ENCODE measurements at regions not wholly inside any gene's neighbourhood (a gene's known extent, or its start where the extent isn't known, plus 50 kb on each side); places are given as distances from the start of the nearest gene placed in this dataset.

- no peak for TF ChIP-seq SRF (IDR thresholded peaks at IDR 0.05; ENCODE audit: low read depth in 2 of 2, low read length in 2 of 2)
Observed at GRCh38 chr4:177706916-177707315, 264.7 kb upstream of the AGA start (continued).

- ChIA-PET POLR2A (interaction anchor here (0.8 kb wide), 1 partner anchor 9 kb away, joined by 3 read pairs; no protein-coding TSS in a partner anchor), RAD21 (ENCODE audit: unreplicated experiment) (no interaction called here), CTCF (no interaction called here), SMC1A (ENCODE audit: uncharacterized antibody, unreplicated experiment) (no interaction called here)
- no TSS peak for BruUV-seq (replicated peaks)
- Histone ChIP-seq H4K20me1 (ENCODE audit: control insufficient read depth, insufficient read depth) (no peaks in the 10 kb centered on the region), H3K9ac (ENCODE audit: control insufficient read depth, insufficient read depth, low read length) (no peak overlapping the region), H3K27me3 (replicated peaks in 1 of 2; ENCODE audit: control insufficient read depth in 2 of 2, insufficient read depth in 2 of 2, low read length in 1 of 2) (no peaks in the 10 kb centered on the region), H3K4me1 (ENCODE audit: control insufficient read depth, insufficient read depth, low read length) (no peaks in the 10 kb centered on the region), H3K4me2 (ENCODE audit: control insufficient read depth, insufficient read depth) (no peak overlapping the region), H3K9me3 (replicated peaks; ENCODE audit: control insufficient read depth, insufficient read depth, low read length) (no peaks in the 10 kb centered on the region), H3K27ac (ENCODE audit: control insufficient read depth, insufficient read depth) (no peak overlapping the region), H3K79me2 (ENCODE audit: control insufficient read depth, insufficient read depth, low read length) (no peaks in the 10 kb centered on the region), H3K4me3 (no peak overlapping the region), H3K36me3 (ENCODE audit: control insufficient read depth in 2 of 2, insufficient read depth in 2 of 2, low read length in 1 of 2) (no peaks in the 10 kb centered on the region), H2AFZ (ENCODE audit: control insufficient read depth, low read depth, low read length) (no peak overlapping the region)
- in situ Hi-C loops (cut with MboI) (no loop called here), intact Hi-C loops (cut with micrococcal nuclease; ENCODE audit: unreplicated experiment) (no loop called here)
- WGBS (ENCODE audit: insufficient coverage, insufficient replicate concordance, low lambda C conversion rate, missing lambda C conversion rate): 26% methylated on average over 3 of the region's 3 CpGs
- no peak for DNase-seq (ENCODE audit: low read depth, low spot score)
- TF ChIP-seq NR2C2 (IDR thresholded peaks at IDR 0.05; ENCODE audit: borderline replicate concordance, control insufficient read depth, insufficient read length, low read depth): no peak
- TF ChIP-seq ESRRA (IDR thresholded peaks at IDR 0.05; ENCODE audit: low read length): no peak
- TF ChIP-seq MTA2 (IDR thresholded peaks at IDR 0.05; ENCODE audit: low read depth): no peak
- no peak for TF ChIP-seq CHD4 (IDR thresholded peaks at IDR 0.05)
- no peak for TF ChIP-seq HSF1 (IDR thresholded peaks at IDR 0.05; ENCODE audit: low read depth, low read length)
- TF ChIP-seq BCL3 (IDR thresholded peaks at IDR 0.05; ENCODE audit: borderline replicate concordance, insufficient read depth, low read depth, low read length, poor library complexity, severe bottlenecking): no peak
- no peak for TF ChIP-seq NBN (IDR thresholded peaks at IDR 0.05)
- TF ChIP-seq LARP7 (IDR thresholded peaks at IDR 0.05): no peak
- no peak for TF ChIP-seq ATF7 (IDR thresholded peaks at IDR 0.05; ENCODE audit: low read depth)
- no peak for TF ChIP-seq SMAD1 (IDR thresholded peaks at IDR 0.05; ENCODE audit: low read depth, partially characterized antibody)
- TF ChIP-seq TCF7 (IDR thresholded peaks at IDR 0.05; ENCODE audit: borderline replicate concordance): no peak
- TF ChIP-seq STAT3 (IDR thresholded peaks at IDR 0.05; ENCODE audit: low read depth, low read length): no peak
- TF ChIP-seq NFYB (IDR thresholded peaks at IDR 0.05; ENCODE audit: insufficient read depth, low read depth, low read length): no peak
- TF ChIP-seq E2F4 (IDR thresholded peaks at IDR 0.05; ENCODE audit: low read depth, low read length): no peak
- TF ChIP-seq MYC (IDR thresholded peaks at IDR 0.05; ENCODE audit: insufficient read depth, insufficient read length, insufficient replicate concordance, low read length, severe bottlenecking): no peak
- TF ChIP-seq RFX5 (IDR thresholded peaks at IDR 0.05; ENCODE audit: low read depth, low read length): no peak
- TF ChIP-seq BMI1 (IDR thresholded peaks at IDR 0.05; ENCODE audit: borderline replicate concordance): no peak
- no peak for TF ChIP-seq RELA (IDR thresholded peaks at IDR 0.05; ENCODE audit: borderline replicate concordance, partially characterized antibody)
- TF ChIP-seq MYB (IDR thresholded peaks at IDR 0.05; ENCODE audit: borderline replicate concordance, low read depth, low read length): no peak
- ATAC-seq: no peak
- no peak for FAIRE-seq
Observed at GRCh38 chr4:177713454-177713853, 271.2 kb upstream of the AGA start.

Data from GM12878 (cell line).